ENCODE measurements at regions not wholly inside any gene's neighbourhood (a gene's known extent, or its start where the extent isn't known, plus 50 kb on each side); places are given as distances from the start of the nearest gene placed in this dataset.

GRCh38 chr6:85002847-85003246, 238.4 kb upstream of the TBX18 start:
- H3K36me3 Mint-ChIP-seq (ENCODE audit: insufficient read depth in 1 of 3, low read depth in 3 of 3), result peaks cover 0 to 7% (median 0%) of the 10 kb centered on the region in 3 experiments; a peak in 2 of 7 replicates

More at GRCh38 chr6:85002847-85003246, 238.4 kb upstream of the TBX18 start:
- no peak overlapping the region for H2BK12ac ChIP-seq (ENCODE audit: insufficient read length, low read depth, low read length)
- peaks cover 31 to 37% of the 10 kb centered on the region in 2 experiments for H3K4me1 Mint-ChIP-seq
- no peak overlapping the region for H3K4me2 ChIP-seq (ENCODE audit: insufficient read depth, insufficient read length, low read length)
- H2AFZ ChIP-seq (ENCODE audit: low read length), result no peak overlapping the region
- no peak overlapping the region for H4K8ac ChIP-seq (replicated peaks; ENCODE audit: insufficient read length, low read depth, low read length)
- H3K79me2 ChIP-seq (ENCODE audit: insufficient read depth, low read length), result no peaks in the 10 kb centered on the region
- H2BK20ac ChIP-seq (ENCODE audit: low read depth, low read length, poor library complexity, severe bottlenecking), result no peak overlapping the region
- no peak overlapping the region for H4K91ac ChIP-seq (ENCODE audit: insufficient read length, low read depth, low read length)
- H3K27me3 Mint-ChIP-seq (ENCODE audit: low read depth), result no peaks in the 10 kb centered on the region; the same call in 1 of the 2 replicates
- no peak overlapping the region for H3K56ac ChIP-seq (ENCODE audit: insufficient read length, low read depth, low read length)
- no peak overlapping the region for H2BK15ac ChIP-seq (ENCODE audit: low read depth, low read length)
- H3K4me3 Mint-ChIP-seq, result no peak overlapping the region; a peak in 1 of 5 replicates
- DNase-seq, result no peak
- peaks cover 0 to 3% of the 10 kb centered on the region in 2 experiments; a peak in 1 of 5 replicates for H3K9me3 Mint-ChIP-seq
- H3K23ac ChIP-seq (ENCODE audit: insufficient read length, low read depth, low read length), result no peak overlapping the region
- TF ChIP-seq CTCF (conservative IDR thresholded peaks at IDR 0.05), result no peak
- H3T11ph ChIP-seq (ENCODE audit: low read length), result no peak overlapping the region
- H3K27ac ChIP-seq (ENCODE audit: insufficient read length, low read depth, low read length), result no peak overlapping the region
- no peak overlapping the region for H3K4ac ChIP-seq (ENCODE audit: low read depth, low read length)
- no peak overlapping the region for H3K14ac ChIP-seq (ENCODE audit: insufficient read depth, low read length)
- no peaks in the 10 kb centered on the region for H3K9me3 ChIP-seq (ENCODE audit: control insufficient read depth, low read depth, low read length)
- H4K20me1 ChIP-seq (ENCODE audit: control insufficient read depth, insufficient read depth, insufficient read length), result no peaks in the 10 kb centered on the region
- H3K27me3 ChIP-seq (ENCODE audit: insufficient read depth, low read length), result no peaks in the 10 kb centered on the region
- H2AK5ac ChIP-seq (ENCODE audit: insufficient read length, low read length), result no peak overlapping the region
- H2BK5ac ChIP-seq (ENCODE audit: insufficient read length, low read length), result no peak overlapping the region
- no peak overlapping the region for H3K18ac ChIP-seq (ENCODE audit: insufficient read length, low read depth, low read length)
- H3K27ac Mint-ChIP-seq, result no peak overlapping the region; a peak in 1 of 7 replicates
- no peak overlapping the region for H2BK120ac ChIP-seq (ENCODE audit: low read depth, low read length, poor library complexity, severe bottlenecking)
- no peak overlapping the region for H4K5ac ChIP-seq (ENCODE audit: insufficient read length, low read depth, low read length)
- no CpG with 5 or more reads among the region's 3 CpGs for WGBS (ENCODE audit: extremely low coverage, insufficient read length, low lambda C conversion rate)
- no peak overlapping the region for H3K9ac ChIP-seq (ENCODE audit: extremely low read depth, insufficient read length, low read length)
- no peaks in the 10 kb centered on the region for H3K79me1 ChIP-seq (ENCODE audit: insufficient read depth, low read depth, low read length, poor library complexity, severe bottlenecking)
- no peaks in the 10 kb centered on the region for H3K23me2 ChIP-seq (ENCODE audit: insufficient read length, low read depth, low read length, poor library complexity, severe bottlenecking)
- peaks cover 10% of the 10 kb centered on the region for H3K4me1 ChIP-seq (ENCODE audit: insufficient read depth, low read length)

Measured in H9 (cell line).